Lung (tissue), 11 donors: ENCODE measurements at regions not wholly inside any gene's neighbourhood (a gene's known extent, or its start where the extent isn't known, plus 50 kb on each side); places are given as distances from the start of the nearest gene placed in this dataset.

Experiments
- ATAC-seq: fragments of 200-7000 bp; cut with Tn5 transposase; one replicate; pipeline ENCODE4 v1.9.1; 2020; ENCODE audit warnings: moderate number of reproducible peaks; ENCODE audit not compliant: insufficient read depth, low FRiP score
- DNase-seq, 3 donors: peaks; one replicate each; pipeline ENCODE4 v3.0.0-alpha.2; 2013 to 2017
- H3K27ac ChIP-seq, 2 donors: one replicate each; pipeline ENCODE4 v1.5.1; 2013; ENCODE audit warnings: mild to moderate bottlenecking in 2 of 2, moderate library complexity in 2 of 2, control low read depth in 1 of 2, inconsistent platforms in 1 of 2, low read depth in 1 of 2, low read length in 1 of 2
- H3K27me3 ChIP-seq, 3 donors: one replicate each; pipeline ENCODE4 v1.5.1; 2013; ENCODE audit warnings: low read length in 2 of 3; ENCODE audit not compliant: control insufficient read depth in 3 of 3, insufficient read depth in 3 of 3
- H3K36me3 ChIP-seq, 4 donors: one replicate each; pipeline ENCODE4 v1.5.1; 2013; ENCODE audit warnings: low read length in 4 of 4, mild to moderate bottlenecking in 1 of 4, moderate library complexity in 1 of 4; ENCODE audit not compliant: control insufficient read depth in 4 of 4, insufficient read depth in 4 of 4
- H3K4me1 ChIP-seq, 5 donors: one replicate each; pipeline ENCODE4 v1.5.1; 2013; ENCODE audit warnings: low read length in 5 of 5, mild to moderate bottlenecking in 2 of 5, moderate library complexity in 1 of 5; ENCODE audit not compliant: control insufficient read depth in 5 of 5, insufficient read depth in 5 of 5
- H3K4me3 ChIP-seq: one replicate; pipeline ENCODE4 v1.5.1; 2013; ENCODE audit warnings: mild to moderate bottlenecking, control low read depth, moderate library complexity
- H3K9ac ChIP-seq, 2 donors: one replicate each; pipeline ENCODE4 v1.5.1; 2013; ENCODE audit warnings: low read length in 2 of 2, control low read depth in 1 of 2; ENCODE audit not compliant: insufficient read depth in 1 of 2
- H3K9me3 ChIP-seq, 4 donors: one replicate each; pipeline ENCODE4 v1.5.1; 2013; ENCODE audit warnings: low read length in 3 of 4, mild to moderate bottlenecking in 1 of 4, moderate library complexity in 1 of 4; ENCODE audit not compliant: control insufficient read depth in 4 of 4, insufficient read depth in 3 of 4
- CTCF ChIP-seq: IDR thresholded peaks from 2 replicates; pipeline ENCODE4 v1.5.1; 2012; ENCODE audit warnings: mild to moderate bottlenecking; ENCODE audit errors: control extremely low read depth, extremely low read depth
- WGBS, 2 donors: extraction: QIAGEN DNeasy Blood & Tissue Kit; methylation state at CpG; one replicate each; pipeline ENCODE4 v1.1.7; 2013; 5-methylcytosine and 5-hydroxymethylcytosine counted together
- donor health status: control.
- donor health status: control.
- donor health status: Bipolar disorder and iron deficiency.
- donor health status: healthy.
- donor health status: DM: yes; HTN: yes; CAD: no.

- Histone ChIP-seq H3K27ac (no peak overlapping the region), H3K9ac (no peak overlapping the region), H3K4me1 (peaks cover 0 to 2% (median 0%) of the 10 kb centered on the region in 5 donors), H3K27me3 (no peaks in the 10 kb centered on the region), H3K4me3 (no peak overlapping the region), H3K9me3 (peaks cover 0 to 1% (median 0%) of the 10 kb centered on the region in 4 donors), H3K36me3 (no peaks in the 10 kb centered on the region)
- WGBS, 2 donors, result 97 to 100% methylated on average over 2 of the region's 2 CpGs
- no peak for TF ChIP-seq CTCF
- no peak for DNase-seq
- ATAC-seq, result no peak
Measured at GRCh38 chr15:72927451-72927850, 124.8 kb upstream of the NEO1 start.

- Histone ChIP-seq H3K4me3 (no peak overlapping the region), H3K4me1 (no peaks in the 10 kb centered on the region), H3K9ac (no peak overlapping the region), H3K36me3 (no peaks in the 10 kb centered on the region), H3K27me3 (no peaks in the 10 kb centered on the region), H3K9me3 (peaks cover 0 to 1% (median 0%) of the 10 kb centered on the region in 4 donors), H3K27ac (no peak overlapping the region)
- no peak for TF ChIP-seq CTCF
- no peak for DNase-seq
- 69 to 78% methylated on average over 2 of the region's 2 CpGs for WGBS, 2 donors
- ATAC-seq, result no peak
Measured at GRCh38 chr15:72925661-72926060, 126.6 kb upstream of the NEO1 start.

GRCh38 chr15:72923289-72923688 lies 129.0 kb upstream of the NEO1 start:
- H3K4me3 ChIP-seq, result no peak overlapping the region
- ATAC-seq (no peak), DNase-seq (no peak)

More at GRCh38 chr15:72923289-72923688, 129.0 kb upstream of the NEO1 start:
- Histone ChIP-seq H3K27ac (no peak overlapping the region), H3K9me3 (peaks cover 0 to 1% (median 0%) of the 10 kb centered on the region in 4 donors), H3K36me3 (no peaks in the 10 kb centered on the region), H3K9ac (no peak overlapping the region), H3K4me1 (no peaks in the 10 kb centered on the region), H3K27me3 (no peaks in the 10 kb centered on the region)
- 81 to 86% methylated on average over 5 of the region's 5 CpGs for WGBS, 2 donors
- TF ChIP-seq CTCF, result no peak
